ENCODE measurements at regions not wholly inside any gene's neighbourhood (a gene's known extent, or its start where the extent isn't known, plus 50 kb on each side); places are given as distances from the start of the nearest gene placed in this dataset.

- no peak for TF ChIP-seq CTCF (IDR thresholded peaks at IDR 0.05; ENCODE audit: low read depth, low read length, missing control alignments)
- in situ Hi-C loops (cut with HindIII; ENCODE audit: low sequenced_read_pairs) = no loop called here
- DNase-seq (ENCODE audit: low read depth) = no peak
Observed at GRCh38 chr4:89619206-89619962, 217.6 kb downstream of the SNCA start.

GRCh38 chr4:89618151-89618550 is 218.8 kb downstream of the SNCA start:
- no peak for DNase-seq (ENCODE audit: low read depth)
- in situ Hi-C loops (cut with HindIII; ENCODE audit: low sequenced_read_pairs) = no loop called here
- no peak for TF ChIP-seq CTCF (IDR thresholded peaks at IDR 0.05; ENCODE audit: low read depth, low read length, missing control alignments)
- H3K4me3 ChIP-seq (ENCODE audit: low read depth, low read length) = no peak overlapping the region

More at GRCh38 chr4:89619206-89619962, 217.6 kb downstream of the SNCA start:
- no peak overlapping the region for H3K4me3 ChIP-seq (ENCODE audit: low read depth, low read length)

- no peak overlapping the region for H3K4me3 ChIP-seq (ENCODE audit: low read depth, low read length)
- in situ Hi-C loops (cut with HindIII; ENCODE audit: low sequenced_read_pairs) = no loop called here
- no peak for TF ChIP-seq CTCF (IDR thresholded peaks at IDR 0.05; ENCODE audit: low read depth, low read length, missing control alignments)
- DNase-seq (ENCODE audit: low read depth) = no peak
Observed at GRCh38 chr4:89617317-89617716, 219.6 kb downstream of the SNCA start.

GRCh38 chr4:89616382-89616781 is 220.6 kb downstream of the SNCA start:
- no peak for TF ChIP-seq CTCF (IDR thresholded peaks at IDR 0.05; ENCODE audit: low read depth, low read length, missing control alignments)
- H3K4me3 ChIP-seq (ENCODE audit: low read depth, low read length) = no peak overlapping the region
- no peak for DNase-seq (ENCODE audit: low read depth)
- in situ Hi-C loops (cut with HindIII; ENCODE audit: low sequenced_read_pairs) = no loop called here

- no peak for DNase-seq (ENCODE audit: low read depth)
- TF ChIP-seq CTCF (IDR thresholded peaks at IDR 0.05; ENCODE audit: low read depth, low read length, missing control alignments) = no peak
- H3K4me3 ChIP-seq (ENCODE audit: low read depth, low read length) = no peak overlapping the region
- in situ Hi-C loops (cut with HindIII; ENCODE audit: low sequenced_read_pairs) = no loop called here
Observed at GRCh38 chr4:89615051-89615450, 221.9 kb downstream of the SNCA start.

GRCh38 chr4:89614155-89614554 is 222.8 kb downstream of the SNCA start:
- in situ Hi-C loops (cut with HindIII; ENCODE audit: low sequenced_read_pairs) = no loop called here

More at GRCh38 chr4:89614155-89614554, 222.8 kb downstream of the SNCA start:
- TF ChIP-seq CTCF (IDR thresholded peaks at IDR 0.05; ENCODE audit: low read depth, low read length, missing control alignments) = no peak
- no peak for DNase-seq (ENCODE audit: low read depth)
- no peak overlapping the region for H3K4me3 ChIP-seq (ENCODE audit: low read depth, low read length)

All from astrocyte of the cerebellum (primary cell).